IMR-90 (cell line): ENCODE measurements at regions not wholly inside any gene's neighbourhood (a gene's known extent, or its start where the extent isn't known, plus 50 kb on each side); places are given as distances from the start of the nearest gene placed in this dataset.

ENCODE experiments used
- ATAC-seq: fragments of 200-7000 bp; cut with Tn5 transposase; 2 replicates; pipeline ENCODE4 v1.9.1; 2020; ENCODE audit warnings: low read depth, mild to moderate bottlenecking, moderate library complexity
- BruUV-seq: library from RNA; stranded (reverse); fragments of 400-500 nt; replicated peaks from 2 replicates; lab custom pipeline; 2021; lab: Mats Ljungman, UMichigan
- CTCF ChIA-PET: fragments of 300-600 bp; formaldehyde crosslinking; extraction: SDS; loops from one replicate; lab custom pipeline; 2021; ENCODE audit warnings: antibody characterized with exemption; lab: Yijun Ruan, JAX
- POLR2A ChIA-PET: fragments of 300-600 bp; sonication (Branson Sonifier 250); formaldehyde crosslinking; loops from one replicate; lab custom pipeline; 2022; ENCODE audit warnings: antibody characterized with exemption; ENCODE audit not compliant: unreplicated experiment; lab: Charles Lee
- DNase-seq: peaks from one replicate; pipeline ENCODE4 v3.0.0; 2013
- H2AFZ ChIP-seq: replicated peaks from 2 replicates; pipeline ENCODE3; 2013; ENCODE audit warnings: low read length, mild to moderate bottlenecking; ENCODE audit not compliant: poor library complexity
- H2AK5ac ChIP-seq: 2 replicates; pipeline ENCODE4 v1.6.1; 2013; ENCODE audit warnings: low read depth, low read length, inconsistent platforms
- H2AK9ac ChIP-seq: replicated peaks from 2 replicates; pipeline ENCODE3; 2013; ENCODE audit warnings: mild to moderate bottlenecking, low read depth, low read length, moderate library complexity; ENCODE audit not compliant: poor library complexity
- H2BK120ac ChIP-seq: 2 replicates; pipeline ENCODE4 v1.6.1; 2013; ENCODE audit warnings: low read depth, low read length, inconsistent platforms
- H2BK15ac ChIP-seq: 3 replicates; pipeline ENCODE4 v1.6.1; 2013; ENCODE audit warnings: low read depth, low read length, inconsistent platforms
- H2BK20ac ChIP-seq: 2 replicates; pipeline ENCODE4 v1.6.1; 2013; ENCODE audit warnings: low read depth, mild to moderate bottlenecking, inconsistent platforms, low read length, moderate library complexity
- H2BK5ac ChIP-seq: 2 replicates; pipeline ENCODE4 v1.6.1; 2013; ENCODE audit warnings: mild to moderate bottlenecking, low read depth, low read length, inconsistent platforms; ENCODE audit not compliant: poor library complexity, severe bottlenecking
- H3K14ac ChIP-seq: replicated peaks from 2 replicates; pipeline ENCODE4 v1.6.1; 2013; ENCODE audit warnings: low read depth, low read length, inconsistent platforms
- H3K18ac ChIP-seq: 2 replicates; pipeline ENCODE4 v1.6.1; 2013; ENCODE audit warnings: low read depth, low read length, control low read depth
- H3K23ac ChIP-seq: 2 replicates; pipeline ENCODE4 v1.6.1; 2013; ENCODE audit warnings: low read depth, low read length, inconsistent platforms
- H3K27ac ChIP-seq: 2 replicates; pipeline ENCODE4 v1.5.1; 2013; ENCODE audit warnings: mild to moderate bottlenecking, control low read depth, low read length; ENCODE audit not compliant: insufficient read depth
- H3K27me3 ChIP-seq: 2 replicates; pipeline ENCODE4 v1.6.1; 2013; ENCODE audit warnings: low read length; ENCODE audit not compliant: control insufficient read depth, insufficient read depth
- H3K36me3 ChIP-seq: 2 replicates; pipeline ENCODE4 v1.6.1; 2013; ENCODE audit warnings: low read length, mixed read lengths; ENCODE audit not compliant: control insufficient read depth, insufficient read depth
- H3K4ac ChIP-seq: 2 replicates; pipeline ENCODE4 v1.6.1; 2013; ENCODE audit warnings: low read depth, low read length, inconsistent platforms
- H3K4me1 ChIP-seq: 2 replicates; pipeline ENCODE4 v1.6.1; 2013; ENCODE audit warnings: low read length, mixed read lengths; ENCODE audit not compliant: control insufficient read depth, insufficient read depth
- H3K4me2 ChIP-seq: 2 replicates; pipeline ENCODE4 v1.6.1; 2013; ENCODE audit warnings: low read depth, mild to moderate bottlenecking, control low read depth, low read length, moderate library complexity
- H3K4me3 ChIP-seq: 2 replicates; pipeline ENCODE4 v1.5.1; 2013; ENCODE audit warnings: low read depth, mild to moderate bottlenecking, control low read depth, low read length, moderate library complexity; ENCODE audit not compliant: insufficient read depth
- H3K56ac ChIP-seq: 2 replicates; pipeline ENCODE4 v1.6.1; 2013; ENCODE audit warnings: low read length, inconsistent platforms; ENCODE audit not compliant: insufficient read depth; ENCODE audit errors: extremely low read depth
- H3K79me1 ChIP-seq, 2 experiments: 2 replicates each; pipeline ENCODE4 v1.6.1; 2013; ENCODE audit warnings: low read length in 2 of 2, inconsistent platforms in 1 of 2, low read depth in 1 of 2
- H3K9ac ChIP-seq: 2 replicates; pipeline ENCODE4 v1.6.1; 2013; ENCODE audit warnings: low read depth, low read length, control low read depth
- H3K9me1 ChIP-seq: 2 replicates; pipeline ENCODE4 v1.6.1; 2013; ENCODE audit warnings: low read length, inconsistent platforms; ENCODE audit not compliant: insufficient read depth
- H3K9me3 ChIP-seq: 2 replicates; pipeline ENCODE4 v1.6.1; 2013; ENCODE audit warnings: low read length; ENCODE audit not compliant: control insufficient read depth, insufficient read depth
- H4K20me1 ChIP-seq: 2 replicates; pipeline ENCODE4 v1.6.1; 2013; ENCODE audit warnings: low read length, inconsistent platforms; ENCODE audit not compliant: insufficient read depth
- H4K5ac ChIP-seq: 2 replicates; pipeline ENCODE4 v1.6.1; 2013; ENCODE audit warnings: mild to moderate bottlenecking, low read depth, low read length, control low read depth
- H4K8ac ChIP-seq, 2 experiments: 2 replicates each; pipeline ENCODE4 v1.6.1; 2013; ENCODE audit warnings: low read depth in 2 of 2, low read length in 2 of 2, control low read depth in 1 of 2, inconsistent platforms in 1 of 2
- H4K91ac ChIP-seq: 2 replicates; pipeline ENCODE4 v1.6.1; 2013; ENCODE audit warnings: low read depth, low read length, inconsistent platforms; ENCODE audit not compliant: insufficient read depth
- CEBPB ChIP-seq: IDR thresholded peaks from 2 replicates; pipeline ENCODE4 v1.6.1; 2012; ENCODE audit warnings: low read depth, low read length, improper control_type of control experiment
- FOS ChIP-seq: fragments of 150-350 bp; IDR thresholded peaks from 2 replicates; pipeline ENCODE4 v1.6.1; 2016; ENCODE audit warnings: low read depth, low read length
- MAFK ChIP-seq: IDR thresholded peaks from 2 replicates; pipeline ENCODE4 v1.6.1; 2012; ENCODE audit warnings: low read depth, low read length, improper control_type of control experiment
- MXI1 ChIP-seq: IDR thresholded peaks from 2 replicates; pipeline ENCODE4 v1.6.1; 2012; ENCODE audit warnings: low read depth, mild to moderate bottlenecking, low read length, moderate library complexity, borderline replicate concordance
- POLR2A ChIP-seq: IDR thresholded peaks from 2 replicates; pipeline ENCODE4 v1.6.1; 2012; ENCODE audit warnings: mild to moderate bottlenecking, low read depth, low read length
- RAD21 ChIP-seq: IDR thresholded peaks from 2 replicates; pipeline ENCODE4 v1.6.1; 2012; ENCODE audit warnings: low read length, improper control_type of control experiment
- RFX5 ChIP-seq: IDR thresholded peaks from 2 replicates; pipeline ENCODE4 v1.8.0; 2012; ENCODE audit warnings: low read depth, mild to moderate bottlenecking, low read length, moderate library complexity
- WGBS, 2 experiments: methylation state at CpG; one replicate each; pipeline versions ENCODE4 v1.1.5 to v1.1.7; 2013; ENCODE audit warnings: missing lambda C conversion rate in 2 of 2; ENCODE audit not compliant: insufficient read length in 1 of 2; ENCODE audit errors: extremely low coverage in 2 of 2; 5-methylcytosine and 5-hydroxymethylcytosine counted together
- dilution Hi-C: fragments of 300-500 bp; cut with HindIII; formaldehyde crosslinking; loops from one replicate; pipeline ENCODE4 v1.14.3; 2018; ENCODE audit warnings: low sequenced_read_pairs; ENCODE audit not compliant: unreplicated experiment
- in situ Hi-C: fragments of 300-500 bp; cut with MboI; formaldehyde crosslinking; loops from 3 replicates; pipeline ENCODE4 v1.14.3; 2019; ENCODE audit warnings: low sequenced_read_pairs, inconsistent platforms, mixed read lengths
- intact Hi-C: fragments of 100-400 bp; cut with micrococcal nuclease; formaldehyde crosslinking; loops from 2 replicates; pipeline ENCODE4 v1.10.0; 2022
- TF ChIP-seq, protein P1 (sequence below): conservative IDR thresholded peaks from 2 replicates; pipeline ENCODE4 v1.5.1; 2012; ENCODE audit warnings: mild to moderate bottlenecking, low read depth, low read length, improper control_type of control experiment

DNA sequence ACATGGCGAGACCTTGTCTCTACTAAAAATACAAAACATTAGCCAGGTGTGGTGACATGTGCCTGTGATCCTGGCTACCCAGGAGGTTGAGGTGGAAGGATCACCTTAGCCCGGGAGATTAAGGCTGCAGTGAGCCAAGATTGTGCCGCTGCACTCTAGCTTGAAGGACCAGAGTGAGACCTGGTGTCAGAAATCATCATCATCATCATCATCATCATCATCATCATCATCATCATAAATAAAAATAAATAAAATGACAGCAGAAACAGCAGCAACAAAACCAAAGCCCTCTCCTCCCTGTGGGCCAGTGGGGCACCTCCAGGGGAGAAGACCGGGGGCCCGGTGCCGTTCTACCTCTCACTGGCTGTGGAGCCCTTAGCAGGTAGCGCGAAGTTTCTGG, 281.9 kb upstream of the CRY1 start:
- in situ Hi-C loops = no loop called here
- Histone ChIP-seq H3K4ac (no peak overlapping the region), H3K9ac (no peak overlapping the region), H4K8ac (no peak overlapping the region), H4K20me1 (no peaks in the 10 kb centered on the region), H3K4me2 (no peak overlapping the region), H4K91ac (no peak overlapping the region), H3K56ac (no peak overlapping the region), H2BK15ac (no peak overlapping the region), H2BK20ac (no peak overlapping the region), H3K27me3 (peaks cover 2% of the 10 kb centered on the region), H3K79me1 (no peaks in the 10 kb centered on the region; a peak in 1 of 4 replicates), H3K36me3 (no peaks in the 10 kb centered on the region), H3K18ac (no peak overlapping the region), H3K14ac (no peak overlapping the region), H3K9me3 (no peaks in the 10 kb centered on the region), H3K9me1 (peaks cover 3% of the 10 kb centered on the region; the same call in 1 of the 2 replicates), H2AK5ac (no peak overlapping the region), H4K5ac (no peak overlapping the region), H3K27ac (no peak overlapping the region), H3K23ac (no peak overlapping the region), H2BK120ac (no peak overlapping the region), H2AK9ac (no peak overlapping the region), H2AFZ (no peak overlapping the region), H3K4me1 (peaks cover 4% of the 10 kb centered on the region), H3K4me3 (no peak overlapping the region), H2BK5ac (no peak overlapping the region)
- POLR2A ChIA-PET = no interaction called here
- intact Hi-C loops = no loop called here
- dilution Hi-C loops = no loop called here
- ATAC-seq = no peak
- TF ChIP-seq CEBPB (no peak), MAFK (no peak), FOS (no peak), MXI1 (no peak), POLR2A (no peak), RFX5 (no peak), RAD21 (no peak)
- TF ChIP-seq, protein P1, sequence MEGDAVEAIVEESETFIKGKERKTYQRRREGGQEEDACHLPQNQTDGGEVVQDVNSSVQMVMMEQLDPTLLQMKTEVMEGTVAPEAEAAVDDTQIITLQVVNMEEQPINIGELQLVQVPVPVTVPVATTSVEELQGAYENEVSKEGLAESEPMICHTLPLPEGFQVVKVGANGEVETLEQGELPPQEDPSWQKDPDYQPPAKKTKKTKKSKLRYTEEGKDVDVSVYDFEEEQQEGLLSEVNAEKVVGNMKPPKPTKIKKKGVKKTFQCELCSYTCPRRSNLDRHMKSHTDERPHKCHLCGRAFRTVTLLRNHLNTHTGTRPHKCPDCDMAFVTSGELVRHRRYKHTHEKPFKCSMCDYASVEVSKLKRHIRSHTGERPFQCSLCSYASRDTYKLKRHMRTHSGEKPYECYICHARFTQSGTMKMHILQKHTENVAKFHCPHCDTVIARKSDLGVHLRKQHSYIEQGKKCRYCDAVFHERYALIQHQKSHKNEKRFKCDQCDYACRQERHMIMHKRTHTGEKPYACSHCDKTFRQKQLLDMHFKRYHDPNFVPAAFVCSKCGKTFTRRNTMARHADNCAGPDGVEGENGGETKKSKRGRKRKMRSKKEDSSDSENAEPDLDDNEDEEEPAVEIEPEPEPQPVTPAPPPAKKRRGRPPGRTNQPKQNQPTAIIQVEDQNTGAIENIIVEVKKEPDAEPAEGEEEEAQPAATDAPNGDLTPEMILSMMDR = no peak
- no TSS peak for BruUV-seq
- CTCF ChIA-PET = no interaction called here
- 100% methylated on average over 4 of the region's 8 CpGs; no CpG with 5 or more reads in 1 of the 2 experiments for WGBS, 2 experiments
- DNase-seq = no peak
